OCI-LY1 (cell line): ENCODE measurements at regions not wholly inside any gene's neighbourhood (a gene's known extent, or its start where the extent isn't known, plus 50 kb on each side); places are given as distances from the start of the nearest gene placed in this dataset.

Experiments
- H2AFZ ChIP-seq: fragments of 200-600 bp; sonication (generic), shearing (Covaris generic); 2 replicates; pipeline ENCODE4 v1.6.0; 2014; ENCODE audit warnings: antibody characterized with exemption, mild to moderate bottlenecking, low read length
- H3F3A ChIP-seq: fragments of 200-600 bp; sonication (generic), shearing (Covaris generic); 2 replicates; pipeline ENCODE4 v1.6.0; 2014; ENCODE audit warnings: mild to moderate bottlenecking, antibody characterized with exemption, low read length, moderate library complexity; ENCODE audit not compliant: insufficient read depth
- H3K27ac ChIP-seq: fragments of 200-600 bp; sonication (generic); 2 replicates; pipeline ENCODE4 v1.5.1; 2014; ENCODE audit warnings: low read length, mixed run types, mild to moderate bottlenecking, low read depth; ENCODE audit not compliant: poor library complexity, severe bottlenecking
- H3K27me3 ChIP-seq: fragments of 200-600 bp; sonication (generic); 2 replicates; pipeline ENCODE4 v1.6.0; 2014; ENCODE audit warnings: antibody characterized with exemption, mild to moderate bottlenecking, low read length, moderate library complexity; ENCODE audit not compliant: insufficient read depth
- H3K36me3 ChIP-seq: fragments of 200-600 bp; sonication (generic); 2 replicates; pipeline ENCODE4 v1.6.1; 2014; ENCODE audit warnings: mild to moderate bottlenecking, antibody characterized with exemption, low read length, moderate library complexity, mixed read lengths; ENCODE audit not compliant: insufficient read depth
- H3K4me1 ChIP-seq: fragments of 200-600 bp; sonication (generic); 2 replicates; pipeline ENCODE4 v1.5.1; 2014; ENCODE audit warnings: mild to moderate bottlenecking, low read length, moderate library complexity; ENCODE audit not compliant: insufficient read depth, severe bottlenecking
- H3K4me2 ChIP-seq: fragments of 200-600 bp; sonication (generic), shearing (Covaris generic); 2 replicates; pipeline ENCODE4 v1.6.1; 2014; ENCODE audit warnings: low read length
- H3K4me3 ChIP-seq: fragments of 200-600 bp; sonication (generic); 2 replicates; pipeline ENCODE4 v1.5.1; 2014; ENCODE audit warnings: low read length, low read depth, mild to moderate bottlenecking, mixed read lengths; ENCODE audit not compliant: poor library complexity, severe bottlenecking
- H3K79me2 ChIP-seq: fragments of 200-600 bp; shearing (Covaris generic); 2 replicates; pipeline ENCODE4 v1.6.1; 2016; ENCODE audit warnings: mixed run types, low read length, mixed read lengths; ENCODE audit not compliant: insufficient read depth
- H3K9ac ChIP-seq: fragments of 200-600 bp; sonication (generic), shearing (Covaris generic); 2 replicates; pipeline ENCODE4 v1.6.1; 2014; ENCODE audit warnings: mild to moderate bottlenecking, low read length, mixed read lengths
- H3K9me2 ChIP-seq: fragments of 200-600 bp; sonication (generic), shearing (Covaris generic); 2 replicates; pipeline ENCODE4 v1.6.1; 2014; ENCODE audit warnings: low read depth, mild to moderate bottlenecking, low read length, mixed read lengths
- H3K9me3 ChIP-seq: fragments of 200-600 bp; shearing (Covaris generic); 2 replicates; pipeline ENCODE4 v1.6.1; 2014; ENCODE audit warnings: low read length, mixed read lengths
- H4K20me1 ChIP-seq: fragments of 200-600 bp; sonication (generic), shearing (Covaris generic); 2 replicates; pipeline ENCODE4 v1.6.0; 2016; ENCODE audit warnings: mild to moderate bottlenecking, low read length; ENCODE audit not compliant: insufficient read depth
- EZH2 ChIP-seq: fragments of 200-600 bp; sonication (generic), shearing (Covaris generic); IDR thresholded peaks from 2 replicates; pipeline ENCODE4 v1.8.0; 2017; ENCODE audit warnings: borderline replicate concordance, mixed run types, mild to moderate bottlenecking, antibody characterized with exemption, low read length, moderate library complexity, mixed read lengths
- TF ChIP-seq, protein P1 (sequence below): fragments of 200-600 bp; sonication (generic), shearing (Covaris generic); IDR thresholded peaks from 2 replicates; pipeline ENCODE4 v1.5.1; 2017; ENCODE audit warnings: mild to moderate bottlenecking, antibody characterized with exemption, low read length, moderate library complexity, mixed read lengths

DNA sequence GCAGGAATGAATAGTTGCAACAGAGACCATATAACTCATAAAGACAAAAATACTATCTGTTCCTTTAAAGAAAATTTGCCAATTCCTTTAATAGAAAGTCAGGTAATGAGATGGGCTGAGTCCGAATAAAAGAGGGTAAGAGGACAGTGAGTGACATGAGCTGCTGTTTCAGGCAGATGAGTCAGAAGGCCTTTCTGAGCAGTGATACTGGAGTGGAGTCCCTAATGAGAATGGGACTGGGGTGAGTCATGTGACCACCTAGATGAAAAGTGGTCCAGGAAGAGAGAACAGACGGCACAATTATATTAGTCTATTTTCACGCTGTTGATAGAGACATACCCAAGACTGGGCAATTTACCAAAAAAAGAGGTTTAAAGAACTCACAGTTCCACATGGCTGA lies 393.7 kb downstream of the BCL11B start:
- Histone ChIP-seq H4K20me1 (no peaks in the 10 kb centered on the region), H3K36me3 (no peaks in the 10 kb centered on the region), H3K4me2 (no peak overlapping the region), H2AFZ (no peak overlapping the region), H3K9me2 (no peaks in the 10 kb centered on the region), H3K27me3 (no peaks in the 10 kb centered on the region), H3K27ac (no peak overlapping the region), H3K9me3 (no peaks in the 10 kb centered on the region), H3K4me1 (no peaks in the 10 kb centered on the region), H3K4me3 (no peak overlapping the region), H3K79me2 (no peaks in the 10 kb centered on the region), H3F3A (no peaks in the 10 kb centered on the region), H3K9ac (no peak overlapping the region)
- TF ChIP-seq, protein P1, sequence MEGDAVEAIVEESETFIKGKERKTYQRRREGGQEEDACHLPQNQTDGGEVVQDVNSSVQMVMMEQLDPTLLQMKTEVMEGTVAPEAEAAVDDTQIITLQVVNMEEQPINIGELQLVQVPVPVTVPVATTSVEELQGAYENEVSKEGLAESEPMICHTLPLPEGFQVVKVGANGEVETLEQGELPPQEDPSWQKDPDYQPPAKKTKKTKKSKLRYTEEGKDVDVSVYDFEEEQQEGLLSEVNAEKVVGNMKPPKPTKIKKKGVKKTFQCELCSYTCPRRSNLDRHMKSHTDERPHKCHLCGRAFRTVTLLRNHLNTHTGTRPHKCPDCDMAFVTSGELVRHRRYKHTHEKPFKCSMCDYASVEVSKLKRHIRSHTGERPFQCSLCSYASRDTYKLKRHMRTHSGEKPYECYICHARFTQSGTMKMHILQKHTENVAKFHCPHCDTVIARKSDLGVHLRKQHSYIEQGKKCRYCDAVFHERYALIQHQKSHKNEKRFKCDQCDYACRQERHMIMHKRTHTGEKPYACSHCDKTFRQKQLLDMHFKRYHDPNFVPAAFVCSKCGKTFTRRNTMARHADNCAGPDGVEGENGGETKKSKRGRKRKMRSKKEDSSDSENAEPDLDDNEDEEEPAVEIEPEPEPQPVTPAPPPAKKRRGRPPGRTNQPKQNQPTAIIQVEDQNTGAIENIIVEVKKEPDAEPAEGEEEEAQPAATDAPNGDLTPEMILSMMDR, result no peak
- TF ChIP-seq EZH2, result no peak

DNA sequence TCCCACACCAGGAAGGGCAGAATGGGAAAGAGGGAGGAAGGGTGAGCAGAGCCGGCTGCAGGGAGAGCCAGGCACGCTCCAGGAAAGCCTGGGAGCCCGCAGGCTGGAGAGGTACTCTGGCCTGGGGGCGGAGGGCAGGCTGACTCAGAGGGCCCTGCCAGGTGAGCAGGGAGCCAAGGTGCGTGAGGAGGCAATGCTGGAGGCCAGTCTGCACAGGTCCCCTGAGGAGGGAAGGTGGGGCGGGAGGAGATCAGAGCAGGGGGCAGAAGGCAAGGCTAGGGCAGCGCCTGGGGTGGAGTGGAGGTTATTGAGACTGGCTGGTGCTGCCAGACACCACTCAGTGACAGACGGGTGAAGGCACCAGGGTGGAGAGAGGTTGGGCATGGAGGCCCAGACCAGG lies 385.0 kb downstream of the BCL11B start:
- H2AFZ ChIP-seq, result no peak overlapping the region
- no peaks in the 10 kb centered on the region for H3K4me1 ChIP-seq
- no peak overlapping the region for H3K27ac ChIP-seq
- no peaks in the 10 kb centered on the region for H3K9me3 ChIP-seq
- H3K4me3 ChIP-seq, result no peak overlapping the region
- H3K36me3 ChIP-seq, result no peaks in the 10 kb centered on the region
- no peak for TF ChIP-seq EZH2
- TF ChIP-seq, protein P1, result no peak
- no peak overlapping the region for H3K9ac ChIP-seq
- H3K4me2 ChIP-seq, result no peak overlapping the region
- no peaks in the 10 kb centered on the region for H3F3A ChIP-seq
- H3K79me2 ChIP-seq, result no peaks in the 10 kb centered on the region
- no peaks in the 10 kb centered on the region for H3K9me2 ChIP-seq
- no peaks in the 10 kb centered on the region for H4K20me1 ChIP-seq
- no peaks in the 10 kb centered on the region; the same call in 1 of the 2 replicates for H3K27me3 ChIP-seq

DNA sequence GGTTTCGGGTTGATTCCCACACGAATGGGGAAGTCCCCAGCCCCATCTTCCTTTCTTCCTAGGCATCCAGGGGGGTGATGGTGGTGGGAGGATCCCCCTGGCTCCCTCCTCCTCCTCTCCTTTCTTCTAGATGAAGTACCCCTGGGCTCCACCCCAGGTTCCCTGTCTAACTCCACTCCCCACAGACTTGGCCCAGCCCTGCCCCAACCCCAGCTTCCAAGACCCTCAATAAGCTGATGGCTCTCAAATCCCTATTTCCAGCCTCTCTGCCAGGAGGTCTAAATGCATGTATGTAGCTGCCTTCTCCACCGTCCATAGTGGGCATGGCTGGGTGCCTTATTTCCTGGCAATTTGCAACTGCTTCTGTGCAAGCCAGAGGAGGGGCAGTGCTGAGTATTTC lies 383.7 kb downstream of the BCL11B start:
- H3K9me3 ChIP-seq, result no peaks in the 10 kb centered on the region
- TF ChIP-seq EZH2, result no peak
- TF ChIP-seq, protein P1, result no peak
- H3K27me3 ChIP-seq, result no peaks in the 10 kb centered on the region; the same call in 1 of the 2 replicates
- H3K4me2 ChIP-seq, result no peak overlapping the region
- H2AFZ ChIP-seq, result no peak overlapping the region
- no peaks in the 10 kb centered on the region for H4K20me1 ChIP-seq
- no peaks in the 10 kb centered on the region for H3K4me1 ChIP-seq
- no peaks in the 10 kb centered on the region for H3F3A ChIP-seq
- H3K9ac ChIP-seq, result no peak overlapping the region
- no peaks in the 10 kb centered on the region for H3K36me3 ChIP-seq
- H3K9me2 ChIP-seq, result no peaks in the 10 kb centered on the region
- no peak overlapping the region for H3K27ac ChIP-seq
- H3K79me2 ChIP-seq, result no peaks in the 10 kb centered on the region
- H3K4me3 ChIP-seq, result no peak overlapping the region
